IMR-90 (cell line): ENCODE measurements at regions not wholly inside any gene's neighbourhood (a gene's known extent, or its start where the extent isn't known, plus 50 kb on each side); places are given as distances from the start of the nearest gene placed in this dataset.

Experiments used
- ATAC-seq: fragments of 200-7000 bp; cut with Tn5 transposase; 2 replicates; pipeline ENCODE4 v1.9.1; 2020; ENCODE audit warnings: low read depth, mild to moderate bottlenecking, moderate library complexity
- BruUV-seq: library from RNA; stranded (reverse); fragments of 400-500 nt; replicated peaks from 2 replicates; lab custom pipeline; 2021; lab: Mats Ljungman, UMichigan
- CTCF ChIA-PET: fragments of 300-600 bp; formaldehyde crosslinking; extraction: SDS; loops from one replicate; lab custom pipeline; 2021; ENCODE audit warnings: antibody characterized with exemption; lab: Yijun Ruan, JAX
- POLR2A ChIA-PET: fragments of 300-600 bp; sonication (Branson Sonifier 250); formaldehyde crosslinking; loops from one replicate; lab custom pipeline; 2022; ENCODE audit warnings: antibody characterized with exemption; ENCODE audit not compliant: unreplicated experiment; lab: Charles Lee
- DNase-seq: peaks from one replicate; pipeline ENCODE4 v3.0.0; 2013
- H2AFZ ChIP-seq: replicated peaks from 2 replicates; pipeline ENCODE3; 2013; ENCODE audit warnings: low read length, mild to moderate bottlenecking; ENCODE audit not compliant: poor library complexity
- H2AK5ac ChIP-seq: 2 replicates; pipeline ENCODE4 v1.6.1; 2013; ENCODE audit warnings: low read depth, low read length, inconsistent platforms
- H2AK9ac ChIP-seq: replicated peaks from 2 replicates; pipeline ENCODE3; 2013; ENCODE audit warnings: mild to moderate bottlenecking, low read depth, low read length, moderate library complexity; ENCODE audit not compliant: poor library complexity
- H2BK120ac ChIP-seq: 2 replicates; pipeline ENCODE4 v1.6.1; 2013; ENCODE audit warnings: low read depth, low read length, inconsistent platforms
- H2BK15ac ChIP-seq: 3 replicates; pipeline ENCODE4 v1.6.1; 2013; ENCODE audit warnings: low read depth, low read length, inconsistent platforms
- H2BK20ac ChIP-seq: 2 replicates; pipeline ENCODE4 v1.6.1; 2013; ENCODE audit warnings: low read depth, mild to moderate bottlenecking, inconsistent platforms, low read length, moderate library complexity
- H2BK5ac ChIP-seq: 2 replicates; pipeline ENCODE4 v1.6.1; 2013; ENCODE audit warnings: mild to moderate bottlenecking, low read depth, low read length, inconsistent platforms; ENCODE audit not compliant: poor library complexity, severe bottlenecking
- H3K14ac ChIP-seq: replicated peaks from 2 replicates; pipeline ENCODE4 v1.6.1; 2013; ENCODE audit warnings: low read depth, low read length, inconsistent platforms
- H3K18ac ChIP-seq: 2 replicates; pipeline ENCODE4 v1.6.1; 2013; ENCODE audit warnings: low read depth, low read length, control low read depth
- H3K23ac ChIP-seq: 2 replicates; pipeline ENCODE4 v1.6.1; 2013; ENCODE audit warnings: low read depth, low read length, inconsistent platforms
- H3K27ac ChIP-seq: 2 replicates; pipeline ENCODE4 v1.5.1; 2013; ENCODE audit warnings: mild to moderate bottlenecking, control low read depth, low read length; ENCODE audit not compliant: insufficient read depth
- H3K27me3 ChIP-seq: 2 replicates; pipeline ENCODE4 v1.6.1; 2013; ENCODE audit warnings: low read length; ENCODE audit not compliant: control insufficient read depth, insufficient read depth
- H3K36me3 ChIP-seq: 2 replicates; pipeline ENCODE4 v1.6.1; 2013; ENCODE audit warnings: low read length, mixed read lengths; ENCODE audit not compliant: control insufficient read depth, insufficient read depth
- H3K4ac ChIP-seq: 2 replicates; pipeline ENCODE4 v1.6.1; 2013; ENCODE audit warnings: low read depth, low read length, inconsistent platforms
- H3K4me1 ChIP-seq: 2 replicates; pipeline ENCODE4 v1.6.1; 2013; ENCODE audit warnings: low read length, mixed read lengths; ENCODE audit not compliant: control insufficient read depth, insufficient read depth
- H3K4me2 ChIP-seq: 2 replicates; pipeline ENCODE4 v1.6.1; 2013; ENCODE audit warnings: low read depth, mild to moderate bottlenecking, control low read depth, low read length, moderate library complexity
- H3K4me3 ChIP-seq: 2 replicates; pipeline ENCODE4 v1.5.1; 2013; ENCODE audit warnings: low read depth, mild to moderate bottlenecking, control low read depth, low read length, moderate library complexity; ENCODE audit not compliant: insufficient read depth
- H3K56ac ChIP-seq: 2 replicates; pipeline ENCODE4 v1.6.1; 2013; ENCODE audit warnings: low read length, inconsistent platforms; ENCODE audit not compliant: insufficient read depth; ENCODE audit errors: extremely low read depth
- H3K79me1 ChIP-seq, 2 experiments: 2 replicates each; pipeline ENCODE4 v1.6.1; 2013; ENCODE audit warnings: low read length in 2 of 2, inconsistent platforms in 1 of 2, low read depth in 1 of 2
- H3K9ac ChIP-seq: 2 replicates; pipeline ENCODE4 v1.6.1; 2013; ENCODE audit warnings: low read depth, low read length, control low read depth
- H3K9me1 ChIP-seq: 2 replicates; pipeline ENCODE4 v1.6.1; 2013; ENCODE audit warnings: low read length, inconsistent platforms; ENCODE audit not compliant: insufficient read depth
- H3K9me3 ChIP-seq: 2 replicates; pipeline ENCODE4 v1.6.1; 2013; ENCODE audit warnings: low read length; ENCODE audit not compliant: control insufficient read depth, insufficient read depth
- H4K20me1 ChIP-seq: 2 replicates; pipeline ENCODE4 v1.6.1; 2013; ENCODE audit warnings: low read length, inconsistent platforms; ENCODE audit not compliant: insufficient read depth
- H4K5ac ChIP-seq: 2 replicates; pipeline ENCODE4 v1.6.1; 2013; ENCODE audit warnings: mild to moderate bottlenecking, low read depth, low read length, control low read depth
- H4K8ac ChIP-seq, 2 experiments: 2 replicates each; pipeline ENCODE4 v1.6.1; 2013; ENCODE audit warnings: low read depth in 2 of 2, low read length in 2 of 2, control low read depth in 1 of 2, inconsistent platforms in 1 of 2
- H4K91ac ChIP-seq: 2 replicates; pipeline ENCODE4 v1.6.1; 2013; ENCODE audit warnings: low read depth, low read length, inconsistent platforms; ENCODE audit not compliant: insufficient read depth
- CHD1 ChIP-seq: IDR thresholded peaks from 2 replicates; pipeline ENCODE4 v1.6.1; 2012; ENCODE audit warnings: low read depth, low read length, improper control_type of control experiment
- ELK1 ChIP-seq: fragments of 150-350 bp; IDR thresholded peaks from 2 replicates; pipeline ENCODE4 v1.6.1; 2016; ENCODE audit warnings: low read depth, mild to moderate bottlenecking, low read length, moderate library complexity, borderline replicate concordance
- FOS ChIP-seq: fragments of 150-350 bp; IDR thresholded peaks from 2 replicates; pipeline ENCODE4 v1.6.1; 2016; ENCODE audit warnings: low read depth, low read length
- MAFK ChIP-seq: IDR thresholded peaks from 2 replicates; pipeline ENCODE4 v1.6.1; 2012; ENCODE audit warnings: low read depth, low read length, improper control_type of control experiment
- MAZ ChIP-seq: IDR thresholded peaks from 2 replicates; pipeline ENCODE4 v1.6.1; 2012; ENCODE audit warnings: low read depth, mild to moderate bottlenecking, low read length, improper control_type of control experiment, moderate library complexity, borderline replicate concordance
- MXI1 ChIP-seq: IDR thresholded peaks from 2 replicates; pipeline ENCODE4 v1.6.1; 2012; ENCODE audit warnings: low read depth, mild to moderate bottlenecking, low read length, moderate library complexity, borderline replicate concordance
- NFE2L2 ChIP-seq: fragments of 150-350 bp; IDR thresholded peaks from 2 replicates; pipeline ENCODE4 v1.6.1; 2016; ENCODE audit warnings: low read depth, mild to moderate bottlenecking, low read length
- RAD21 ChIP-seq: IDR thresholded peaks from 2 replicates; pipeline ENCODE4 v1.6.1; 2012; ENCODE audit warnings: low read length, improper control_type of control experiment
- RCOR1 ChIP-seq: IDR thresholded peaks from 2 replicates; pipeline ENCODE4 v1.6.1; 2012; ENCODE audit warnings: mild to moderate bottlenecking, low read length, improper control_type of control experiment; ENCODE audit not compliant: insufficient replicate concordance
- RFX5 ChIP-seq: IDR thresholded peaks from 2 replicates; pipeline ENCODE4 v1.8.0; 2012; ENCODE audit warnings: low read depth, mild to moderate bottlenecking, low read length, moderate library complexity
- dilution Hi-C: fragments of 300-500 bp; cut with HindIII; formaldehyde crosslinking; loops from one replicate; pipeline ENCODE4 v1.14.3; 2018; ENCODE audit warnings: low sequenced_read_pairs; ENCODE audit not compliant: unreplicated experiment
- in situ Hi-C: fragments of 300-500 bp; cut with MboI; formaldehyde crosslinking; loops from 3 replicates; pipeline ENCODE4 v1.14.3; 2019; ENCODE audit warnings: low sequenced_read_pairs, inconsistent platforms, mixed read lengths
- intact Hi-C: fragments of 100-400 bp; cut with micrococcal nuclease; formaldehyde crosslinking; loops from 2 replicates; pipeline ENCODE4 v1.10.0; 2022

GRCh38 chr6:140966676-140967075 lies 1166.0 kb upstream of the GJE1 start:
- Histone ChIP-seq H4K20me1 (no peaks in the 10 kb centered on the region), H4K8ac (no peak overlapping the region; a peak in 1 of 4 replicates), H2BK15ac (no peak overlapping the region), H3K4me2 (peak overlapping the region; percentile 67; the same call in 1 of the 2 replicates), H3K27me3 (no peaks in the 10 kb centered on the region), H3K4me1 (peaks cover 3% of the 10 kb centered on the region; the same call in 1 of the 2 replicates), H3K23ac (no peak overlapping the region), H4K91ac (no peak overlapping the region), H3K9me3 (no peaks in the 10 kb centered on the region), H2AK5ac (no peak overlapping the region), H3K9ac (no peak overlapping the region), H3K79me1 (no peaks in the 10 kb centered on the region), H2BK20ac (no peak overlapping the region), H4K5ac (peak overlapping the region; percentile 72; the same call in 1 of the 2 replicates), H3K9me1 (no peaks in the 10 kb centered on the region), H2BK120ac (peak overlapping the region; percentile 1; the same call in 1 of the 2 replicates), H3K4me3 (no peak overlapping the region), H3K14ac (0 out of 2 replicates have a peak overlapping the region, but pooled peaks have one; percentile 82), H3K18ac (peak overlapping the region; percentile 31; the same call in 1 of the 2 replicates), H2AK9ac (no peak overlapping the region), H2AFZ (no peak overlapping the region), H3K27ac (no peak overlapping the region), H2BK5ac (peak overlapping the region; percentile 24), H3K36me3 (no peaks in the 10 kb centered on the region), H3K4ac (no peak overlapping the region), H3K56ac (no peak overlapping the region)
- ATAC-seq: no peak; the same call in 1 of the 2 replicates
- intact Hi-C loops: no loop called here
- dilution Hi-C loops: no loop called here
- in situ Hi-C loops: no loop called here
- DNase-seq: peak; percentile 55
- CTCF ChIA-PET: no interaction called here
- no TSS peak for BruUV-seq
- TF ChIP-seq RAD21 (no peak), MAZ (no peak), ELK1 (no peak), MXI1 (no peak), NFE2L2 (no peak), MAFK (no peak), RCOR1 (no peak), CHD1 (no peak), RFX5 (no peak), FOS (no peak)
- POLR2A ChIA-PET: no interaction called here
